ENCODE measurements at regions not wholly inside any gene's neighbourhood (a gene's known extent, or its start where the extent isn't known, plus 50 kb on each side); places are given as distances from the start of the nearest gene placed in this dataset.

GRCh38 chr10:33716501-33717267 lies 382.2 kb upstream of the NRP1 start (continued):
- TF ChIP-seq CHD7 (IDR thresholded peaks at IDR 0.05; ENCODE audit: insufficient replicate concordance, low read length) (no peak), CHD1 (IDR thresholded peaks at IDR 0.05; ENCODE audit: low read depth, low read length) (no peak), USF2 (IDR thresholded peaks at IDR 0.05; ENCODE audit: low read length) (no peak), TAF7 (optimal IDR thresholded peaks at IDR 0.05; ENCODE audit: borderline replicate concordance, low read depth, low read length) (no peak), CTCF (IDR thresholded peaks at IDR 0.05; ENCODE audit: control extremely low read depth in 1 of 3, insufficient read depth in 1 of 3, low read depth in 1 of 3, low read length in 3 of 3) (no peak), EGR1 (IDR thresholded peaks at IDR 0.05; ENCODE audit: borderline replicate concordance, low read depth, low read length) (no peak)

Data from H1 (cell line).